Right forelimb (tissue), 1 donor: ENCODE measurements at regions not wholly inside any gene's neighbourhood (a gene's known extent, or its start where the extent isn't known, plus 50 kb on each side); places are given as distances from the start of the nearest gene placed in this dataset.

Experiments used
- DNase-seq: peaks from one replicate; pipeline ENCODE4 v3.0.0-alpha.2; 2018

GRCh38 chr6:150539568-150539967 lies 60.1 kb upstream of the PLEKHG1 start:
- no peak for DNase-seq

DNA sequence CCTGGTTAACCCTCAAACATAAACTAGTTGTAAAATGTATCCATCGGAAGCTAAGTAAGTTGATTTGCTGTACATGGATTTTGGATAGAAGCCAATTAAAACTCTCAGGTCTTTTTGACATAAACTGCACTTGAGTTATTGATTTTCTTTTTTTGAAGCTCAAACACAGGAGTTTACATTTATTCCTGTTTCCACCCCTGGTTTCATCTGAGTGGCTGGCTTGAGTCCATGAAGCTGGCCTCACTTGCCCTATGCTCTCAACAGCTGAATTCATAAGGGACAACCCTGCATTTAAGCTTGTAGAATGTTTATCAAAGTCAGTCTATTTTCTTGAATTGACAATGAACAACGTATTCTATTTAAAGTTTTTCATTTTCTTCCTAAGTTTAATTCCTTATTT lies 58.1 kb upstream of the PLEKHG1 start:
- no peak for DNase-seq

- no peak for DNase-seq
Measured at GRCh38 chr6:150543178-150543577, 56.5 kb upstream of the PLEKHG1 start.

DNA sequence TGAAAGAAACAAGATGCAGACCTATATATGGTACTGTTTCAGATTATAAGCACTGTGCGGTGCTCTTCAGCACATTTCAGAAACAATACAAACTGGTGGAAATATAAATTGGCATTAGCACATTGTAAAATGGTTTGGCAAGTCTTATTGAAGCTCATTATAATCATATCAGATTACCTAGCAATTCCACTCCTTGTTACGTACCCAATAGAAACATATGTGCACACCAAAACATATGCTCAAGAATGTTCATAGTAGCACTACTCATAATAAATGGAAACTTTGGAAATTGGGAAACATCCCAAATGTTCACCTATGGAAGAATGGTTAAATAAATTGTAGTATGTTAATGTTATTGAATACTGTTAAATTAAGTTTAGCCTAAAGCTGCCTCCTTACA lies 54.9 kb upstream of the PLEKHG1 start:
- no peak for DNase-seq

GRCh38 chr6:150546457-150546856 lies 53.2 kb upstream of the PLEKHG1 start:
- no peak for DNase-seq

- DNase-seq = no peak
Measured at GRCh38 chr6:150547502-150548222, 52.0 kb upstream of the PLEKHG1 start.

DNA sequence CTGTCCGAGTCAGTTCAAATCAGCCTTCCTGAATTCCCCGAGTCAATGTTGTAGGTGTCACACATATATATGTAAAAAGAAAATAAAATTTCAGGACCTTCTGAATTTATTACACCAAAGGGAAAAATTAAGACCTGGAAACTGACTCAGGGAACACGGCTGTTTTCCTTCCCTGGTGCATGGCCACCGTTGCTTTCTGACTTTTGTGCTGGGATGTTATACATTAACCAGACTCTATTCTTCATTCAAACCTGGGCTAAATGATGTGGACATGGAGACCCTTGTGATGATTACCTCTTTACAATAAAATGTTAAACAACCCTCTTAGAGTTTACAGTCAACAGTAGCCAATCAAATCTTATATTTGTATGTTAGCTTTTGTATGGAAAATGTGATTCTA lies 51.4 kb upstream of the PLEKHG1 start:
- DNase-seq = no peak

DNA sequence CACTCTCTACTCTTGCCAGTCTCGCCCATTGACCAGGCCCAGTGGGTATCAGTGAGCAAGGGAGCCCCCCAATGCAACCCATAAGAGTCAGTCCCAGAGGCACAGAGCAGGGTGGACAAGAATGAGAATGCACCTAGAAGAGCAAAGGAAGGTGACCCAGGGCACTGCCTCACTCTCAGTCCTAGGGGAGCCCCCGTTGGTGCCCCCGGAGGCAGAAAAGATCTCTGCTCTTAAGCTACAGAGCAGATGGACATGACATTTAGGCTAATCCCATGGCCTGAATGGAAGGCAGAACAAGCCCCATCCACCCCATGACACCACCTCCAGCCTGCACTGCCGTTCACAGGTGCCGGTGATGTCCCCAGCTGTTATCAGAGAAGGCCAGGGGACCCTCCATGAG lies 50.7 kb upstream of the PLEKHG1 start:
- no peak for DNase-seq

DNA sequence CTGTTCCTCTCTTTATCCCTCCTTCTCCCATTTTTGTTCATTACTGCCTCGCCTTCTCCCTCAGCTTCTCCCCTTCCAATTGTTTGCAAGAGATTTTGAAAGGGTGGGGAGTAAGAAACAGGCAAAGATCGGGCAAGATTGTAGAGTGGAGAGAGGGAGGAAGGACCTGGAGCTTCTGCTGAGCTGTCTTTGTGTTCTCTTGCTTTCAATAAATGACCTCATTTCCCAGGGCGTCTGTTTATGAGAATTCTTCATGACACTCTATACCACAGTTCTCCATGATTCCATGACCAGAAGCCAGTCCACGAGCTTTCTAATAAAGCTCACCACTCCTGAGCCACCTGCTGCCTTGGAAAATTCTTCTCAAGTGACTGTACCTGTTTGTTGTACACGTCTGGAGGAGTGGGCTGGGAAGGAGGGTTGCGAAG lies 50.0 kb upstream of the PLEKHG1 start:
- no peak for DNase-seq
